IMR-90 (cell line): ENCODE measurements at regions not wholly inside any gene's neighbourhood (a gene's known extent, or its start where the extent isn't known, plus 50 kb on each side); places are given as distances from the start of the nearest gene placed in this dataset.

Experiments used
- ATAC-seq: fragments of 200-7000 bp; cut with Tn5 transposase; 2 replicates; pipeline ENCODE4 v1.9.1; 2020; ENCODE audit warnings: low read depth, mild to moderate bottlenecking, moderate library complexity
- BruUV-seq: library from RNA; stranded (reverse); fragments of 400-500 nt; replicated peaks from 2 replicates; lab custom pipeline; 2021; lab: Mats Ljungman, UMichigan
- CTCF ChIA-PET: fragments of 300-600 bp; formaldehyde crosslinking; extraction: SDS; loops from one replicate; lab custom pipeline; 2021; ENCODE audit warnings: antibody characterized with exemption; lab: Yijun Ruan, JAX
- POLR2A ChIA-PET: fragments of 300-600 bp; sonication (Branson Sonifier 250); formaldehyde crosslinking; loops from one replicate; lab custom pipeline; 2022; ENCODE audit warnings: antibody characterized with exemption; ENCODE audit not compliant: unreplicated experiment; lab: Charles Lee
- DNase-seq: peaks from one replicate; pipeline ENCODE4 v3.0.0; 2013
- H2AFZ ChIP-seq: replicated peaks from 2 replicates; pipeline ENCODE3; 2013; ENCODE audit warnings: low read length, mild to moderate bottlenecking; ENCODE audit not compliant: poor library complexity
- H2AK5ac ChIP-seq: 2 replicates; pipeline ENCODE4 v1.6.1; 2013; ENCODE audit warnings: low read depth, low read length, inconsistent platforms
- H2AK9ac ChIP-seq: replicated peaks from 2 replicates; pipeline ENCODE3; 2013; ENCODE audit warnings: mild to moderate bottlenecking, low read depth, low read length, moderate library complexity; ENCODE audit not compliant: poor library complexity
- H2BK120ac ChIP-seq: 2 replicates; pipeline ENCODE4 v1.6.1; 2013; ENCODE audit warnings: low read depth, low read length, inconsistent platforms
- H2BK15ac ChIP-seq: 3 replicates; pipeline ENCODE4 v1.6.1; 2013; ENCODE audit warnings: low read depth, low read length, inconsistent platforms
- H2BK20ac ChIP-seq: 2 replicates; pipeline ENCODE4 v1.6.1; 2013; ENCODE audit warnings: low read depth, mild to moderate bottlenecking, inconsistent platforms, low read length, moderate library complexity
- H2BK5ac ChIP-seq: 2 replicates; pipeline ENCODE4 v1.6.1; 2013; ENCODE audit warnings: mild to moderate bottlenecking, low read depth, low read length, inconsistent platforms; ENCODE audit not compliant: poor library complexity, severe bottlenecking
- H3K14ac ChIP-seq: replicated peaks from 2 replicates; pipeline ENCODE4 v1.6.1; 2013; ENCODE audit warnings: low read depth, low read length, inconsistent platforms
- H3K18ac ChIP-seq: 2 replicates; pipeline ENCODE4 v1.6.1; 2013; ENCODE audit warnings: low read depth, low read length, control low read depth
- H3K23ac ChIP-seq: 2 replicates; pipeline ENCODE4 v1.6.1; 2013; ENCODE audit warnings: low read depth, low read length, inconsistent platforms
- H3K27ac ChIP-seq: 2 replicates; pipeline ENCODE4 v1.5.1; 2013; ENCODE audit warnings: mild to moderate bottlenecking, control low read depth, low read length; ENCODE audit not compliant: insufficient read depth
- H3K27me3 ChIP-seq: 2 replicates; pipeline ENCODE4 v1.6.1; 2013; ENCODE audit warnings: low read length; ENCODE audit not compliant: control insufficient read depth, insufficient read depth
- H3K36me3 ChIP-seq: 2 replicates; pipeline ENCODE4 v1.6.1; 2013; ENCODE audit warnings: low read length, mixed read lengths; ENCODE audit not compliant: control insufficient read depth, insufficient read depth
- H3K4ac ChIP-seq: 2 replicates; pipeline ENCODE4 v1.6.1; 2013; ENCODE audit warnings: low read depth, low read length, inconsistent platforms
- H3K4me1 ChIP-seq: 2 replicates; pipeline ENCODE4 v1.6.1; 2013; ENCODE audit warnings: low read length, mixed read lengths; ENCODE audit not compliant: control insufficient read depth, insufficient read depth
- H3K4me2 ChIP-seq: 2 replicates; pipeline ENCODE4 v1.6.1; 2013; ENCODE audit warnings: low read depth, mild to moderate bottlenecking, control low read depth, low read length, moderate library complexity
- H3K4me3 ChIP-seq: 2 replicates; pipeline ENCODE4 v1.5.1; 2013; ENCODE audit warnings: low read depth, mild to moderate bottlenecking, control low read depth, low read length, moderate library complexity; ENCODE audit not compliant: insufficient read depth
- H3K56ac ChIP-seq: 2 replicates; pipeline ENCODE4 v1.6.1; 2013; ENCODE audit warnings: low read length, inconsistent platforms; ENCODE audit not compliant: insufficient read depth; ENCODE audit errors: extremely low read depth
- H3K79me1 ChIP-seq, 2 experiments: 2 replicates each; pipeline ENCODE4 v1.6.1; 2013; ENCODE audit warnings: low read length in 2 of 2, inconsistent platforms in 1 of 2, low read depth in 1 of 2
- H3K9ac ChIP-seq: 2 replicates; pipeline ENCODE4 v1.6.1; 2013; ENCODE audit warnings: low read depth, low read length, control low read depth
- H3K9me1 ChIP-seq: 2 replicates; pipeline ENCODE4 v1.6.1; 2013; ENCODE audit warnings: low read length, inconsistent platforms; ENCODE audit not compliant: insufficient read depth
- H3K9me3 ChIP-seq: 2 replicates; pipeline ENCODE4 v1.6.1; 2013; ENCODE audit warnings: low read length; ENCODE audit not compliant: control insufficient read depth, insufficient read depth
- H4K20me1 ChIP-seq: 2 replicates; pipeline ENCODE4 v1.6.1; 2013; ENCODE audit warnings: low read length, inconsistent platforms; ENCODE audit not compliant: insufficient read depth
- H4K5ac ChIP-seq: 2 replicates; pipeline ENCODE4 v1.6.1; 2013; ENCODE audit warnings: mild to moderate bottlenecking, low read depth, low read length, control low read depth
- H4K8ac ChIP-seq, 2 experiments: 2 replicates each; pipeline ENCODE4 v1.6.1; 2013; ENCODE audit warnings: low read depth in 2 of 2, low read length in 2 of 2, control low read depth in 1 of 2, inconsistent platforms in 1 of 2
- H4K91ac ChIP-seq: 2 replicates; pipeline ENCODE4 v1.6.1; 2013; ENCODE audit warnings: low read depth, low read length, inconsistent platforms; ENCODE audit not compliant: insufficient read depth
- CHD1 ChIP-seq: IDR thresholded peaks from 2 replicates; pipeline ENCODE4 v1.6.1; 2012; ENCODE audit warnings: low read depth, low read length, improper control_type of control experiment
- FOS ChIP-seq: fragments of 150-350 bp; IDR thresholded peaks from 2 replicates; pipeline ENCODE4 v1.6.1; 2016; ENCODE audit warnings: low read depth, low read length
- MAFK ChIP-seq: IDR thresholded peaks from 2 replicates; pipeline ENCODE4 v1.6.1; 2012; ENCODE audit warnings: low read depth, low read length, improper control_type of control experiment
- MXI1 ChIP-seq: IDR thresholded peaks from 2 replicates; pipeline ENCODE4 v1.6.1; 2012; ENCODE audit warnings: low read depth, mild to moderate bottlenecking, low read length, moderate library complexity, borderline replicate concordance
- WGBS, 2 experiments: methylation state at CpG; one replicate each; pipeline versions ENCODE4 v1.1.5 to v1.1.7; 2013; ENCODE audit warnings: missing lambda C conversion rate in 2 of 2; ENCODE audit not compliant: insufficient read length in 1 of 2; ENCODE audit errors: extremely low coverage in 2 of 2; 5-methylcytosine and 5-hydroxymethylcytosine counted together
- dilution Hi-C: fragments of 300-500 bp; cut with HindIII; formaldehyde crosslinking; loops from one replicate; pipeline ENCODE4 v1.14.3; 2018; ENCODE audit warnings: low sequenced_read_pairs; ENCODE audit not compliant: unreplicated experiment
- in situ Hi-C: fragments of 300-500 bp; cut with MboI; formaldehyde crosslinking; loops from 3 replicates; pipeline ENCODE4 v1.14.3; 2019; ENCODE audit warnings: low sequenced_read_pairs, inconsistent platforms, mixed read lengths
- intact Hi-C: fragments of 100-400 bp; cut with micrococcal nuclease; formaldehyde crosslinking; loops from 2 replicates; pipeline ENCODE4 v1.10.0; 2022
- TF ChIP-seq, protein P1 (sequence below): fragments of 150-350 bp; IDR thresholded peaks from 2 replicates; pipeline ENCODE4 v1.6.1; 2017; ENCODE audit warnings: mild to moderate bottlenecking, antibody characterized with exemption, low read length, low read depth

- no peak overlapping the region for H2BK5ac ChIP-seq
- H3K9me3 ChIP-seq, result no peaks in the 10 kb centered on the region
- no peak overlapping the region for H3K56ac ChIP-seq
- no peak overlapping the region for H2BK20ac ChIP-seq
- no peak overlapping the region for H4K5ac ChIP-seq
- no peak overlapping the region for H3K14ac ChIP-seq
- TF ChIP-seq, protein P1, sequence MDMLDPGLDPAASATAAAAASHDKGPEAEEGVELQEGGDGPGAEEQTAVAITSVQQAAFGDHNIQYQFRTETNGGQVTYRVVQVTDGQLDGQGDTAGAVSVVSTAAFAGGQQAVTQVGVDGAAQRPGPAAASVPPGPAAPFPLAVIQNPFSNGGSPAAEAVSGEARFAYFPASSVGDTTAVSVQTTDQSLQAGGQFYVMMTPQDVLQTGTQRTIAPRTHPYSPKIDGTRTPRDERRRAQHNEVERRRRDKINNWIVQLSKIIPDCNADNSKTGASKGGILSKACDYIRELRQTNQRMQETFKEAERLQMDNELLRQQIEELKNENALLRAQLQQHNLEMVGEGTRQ, result no peak
- no peak for TF ChIP-seq MXI1
- TF ChIP-seq MAFK, result no peak
- no peak for TF ChIP-seq FOS
- no peak for TF ChIP-seq CHD1
- H3K4ac ChIP-seq, result no peak overlapping the region
- no TSS peak for BruUV-seq
- no peak overlapping the region for H2BK15ac ChIP-seq
- H2AK9ac ChIP-seq, result no peak overlapping the region
- intact Hi-C loops (no loop called here), dilution Hi-C loops (no loop called here), in situ Hi-C loops (no loop called here)
- H3K79me1 ChIP-seq, result no peaks in the 10 kb centered on the region
- no peak overlapping the region for H3K4me3 ChIP-seq
- H2BK120ac ChIP-seq, result no peak overlapping the region
- ChIA-PET CTCF (no interaction called here), POLR2A (no interaction called here)
- H3K36me3 ChIP-seq, result no peaks in the 10 kb centered on the region
- no peaks in the 10 kb centered on the region for H3K4me1 ChIP-seq
- H2AFZ ChIP-seq, result no peak overlapping the region
- no peak for DNase-seq
- no peak for ATAC-seq
- no peak overlapping the region for H2AK5ac ChIP-seq
- H3K9me1 ChIP-seq, result no peaks in the 10 kb centered on the region
- H4K8ac ChIP-seq, result no peak overlapping the region
- no peaks in the 10 kb centered on the region for H3K27me3 ChIP-seq
- no peak overlapping the region for H3K9ac ChIP-seq
- WGBS, 2 experiments, result no CpG with 5 or more reads among the region's 2 CpGs
- no peak overlapping the region for H3K23ac ChIP-seq
- no peak overlapping the region for H3K18ac ChIP-seq
- no peak overlapping the region for H4K91ac ChIP-seq
- no peak overlapping the region for H3K4me2 ChIP-seq
- H3K27ac ChIP-seq, result no peak overlapping the region
- no peaks in the 10 kb centered on the region for H4K20me1 ChIP-seq
Measured at GRCh38 chr3:117380631-117381030, 671.1 kb downstream of the TUSC7 start.
